ENCODE measurements at regions not wholly inside any gene's neighbourhood (a gene's known extent, or its start where the extent isn't known, plus 50 kb on each side); places are given as distances from the start of the nearest gene placed in this dataset.
"Not testable (repeated sequence)": the region's sequence is repeated elsewhere in the genome, so short reads cannot be mapped to it uniquely, and the experiment has no call there.

DNA sequence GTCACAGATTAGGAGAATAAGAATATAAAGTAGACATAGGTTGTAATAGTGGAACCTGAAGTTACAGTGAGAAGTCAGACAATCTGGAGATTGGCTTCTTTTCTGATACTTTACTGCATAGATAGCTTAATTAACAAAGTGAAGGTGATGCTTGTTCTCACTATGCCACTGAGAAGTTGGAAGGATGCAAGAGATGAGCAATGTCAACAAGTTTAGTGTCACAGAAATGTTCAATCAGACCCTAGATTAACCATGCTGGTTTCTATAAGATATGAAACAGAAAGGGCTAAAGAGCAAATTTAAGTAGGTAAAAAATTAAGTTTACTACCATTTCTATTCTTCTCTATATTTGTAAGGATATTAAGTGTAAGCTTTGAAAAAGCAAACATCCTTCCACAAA is 838.6 kb upstream of the SORCS1 start:
- no peak overlapping the region for H3K4me3 ChIP-seq (ENCODE audit: low read length)
- no peak for TF ChIP-seq ZNF274 (IDR thresholded peaks at IDR 0.05; ENCODE audit: low read depth, low read length)

DNA sequence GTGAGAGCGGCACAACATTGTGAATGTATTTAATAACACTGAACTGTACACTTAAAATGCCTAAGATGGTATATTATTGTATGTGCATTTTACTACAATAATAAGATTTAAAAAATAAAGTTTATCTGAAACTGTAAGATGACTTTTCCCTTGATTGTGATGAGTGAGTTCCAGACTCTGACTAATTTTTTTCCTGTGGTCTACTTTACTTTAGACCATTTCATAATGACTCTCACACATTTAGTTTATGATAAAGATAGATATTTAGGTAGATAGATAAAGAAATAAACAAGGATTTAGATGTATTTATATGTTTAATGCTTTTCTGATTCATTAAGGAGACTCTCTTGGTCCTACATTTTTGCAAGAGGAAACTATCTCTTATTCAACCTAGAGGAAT is 835.9 kb upstream of the SORCS1 start:
- no peak for TF ChIP-seq ZNF274 (IDR thresholded peaks at IDR 0.05; ENCODE audit: low read depth, low read length)
- H3K4me3 ChIP-seq (ENCODE audit: low read length) = no peak overlapping the region

DNA sequence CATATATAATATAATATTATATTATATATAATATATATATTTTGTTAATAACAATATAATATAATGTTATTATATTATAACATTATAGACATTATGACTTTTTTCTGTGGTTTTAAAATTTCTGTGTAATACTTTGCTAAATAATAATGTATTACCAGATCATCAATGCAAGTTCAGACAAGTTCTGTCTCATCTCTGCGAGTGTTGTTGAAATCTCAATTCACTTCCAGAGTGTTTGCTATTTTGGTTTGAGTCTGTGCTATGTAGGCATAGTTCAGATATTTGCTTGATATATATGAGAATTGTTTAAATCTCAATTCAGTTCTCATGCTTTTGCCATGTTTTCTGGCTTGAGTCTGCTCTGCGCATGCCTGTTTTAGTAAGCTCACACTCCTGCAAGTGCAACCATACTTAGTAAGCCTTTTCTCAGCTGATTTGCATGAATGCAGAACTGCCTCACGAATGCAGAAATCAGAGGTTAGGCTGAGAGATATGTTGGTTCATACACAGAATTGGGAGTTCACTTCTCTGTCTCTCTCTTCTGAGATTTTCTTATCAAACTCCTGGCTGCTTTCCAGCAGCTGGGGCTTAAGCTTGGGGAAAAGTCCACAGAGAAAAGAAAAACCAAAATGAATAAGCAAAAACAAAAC is 830.2 kb upstream of the SORCS1 start:
- no peak overlapping the region for H3K4me3 ChIP-seq (ENCODE audit: low read length)
- TF ChIP-seq ZNF274 (IDR thresholded peaks at IDR 0.05; ENCODE audit: low read depth, low read length) = no peak

DNA sequence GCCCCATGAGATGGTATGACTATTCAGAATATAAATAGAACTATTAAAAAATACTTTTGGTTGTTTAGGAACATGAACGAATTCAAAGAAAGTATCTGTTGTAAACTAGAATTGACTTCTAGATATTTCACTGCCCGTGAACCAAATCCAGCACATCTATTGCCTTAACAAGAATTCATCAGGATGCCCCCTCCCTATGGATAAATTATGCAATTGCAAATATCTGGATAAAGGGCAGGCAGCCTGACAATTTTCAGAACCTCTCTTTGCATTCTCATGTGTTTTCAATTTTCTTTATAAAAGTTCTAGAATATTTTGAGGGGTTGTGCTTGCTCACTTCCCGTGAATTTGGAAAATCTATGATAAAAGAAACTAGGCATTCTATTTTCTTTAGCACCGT is 822.1 kb upstream of the SORCS1 start:
- no peak overlapping the region for H3K4me3 ChIP-seq (ENCODE audit: low read length)
- TF ChIP-seq ZNF274 (IDR thresholded peaks at IDR 0.05; ENCODE audit: low read depth, low read length) = no peak

DNA sequence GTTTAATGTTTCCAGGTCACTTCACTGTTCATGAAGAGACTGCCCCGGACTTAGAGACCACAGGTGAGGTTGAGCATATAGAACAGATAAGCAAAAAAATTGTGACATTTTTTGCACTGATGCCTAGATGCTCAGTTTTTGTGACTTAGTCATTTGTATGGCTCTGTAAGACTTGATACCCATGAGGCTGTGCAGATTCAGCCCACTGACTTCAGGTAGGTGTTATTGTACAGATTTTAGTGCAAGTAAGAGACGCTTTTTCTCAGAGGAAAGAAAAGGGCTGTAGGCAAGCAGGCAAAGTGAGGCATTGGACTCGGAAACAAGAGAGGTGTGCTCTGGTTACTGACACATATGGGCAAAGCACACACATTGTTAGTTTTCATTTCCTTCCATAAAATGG is 820.1 kb upstream of the SORCS1 start:
- TF ChIP-seq ZNF274 (IDR thresholded peaks at IDR 0.05; ENCODE audit: low read depth, low read length) = no peak
- H3K4me3 ChIP-seq (ENCODE audit: low read length) = no peak overlapping the region

DNA sequence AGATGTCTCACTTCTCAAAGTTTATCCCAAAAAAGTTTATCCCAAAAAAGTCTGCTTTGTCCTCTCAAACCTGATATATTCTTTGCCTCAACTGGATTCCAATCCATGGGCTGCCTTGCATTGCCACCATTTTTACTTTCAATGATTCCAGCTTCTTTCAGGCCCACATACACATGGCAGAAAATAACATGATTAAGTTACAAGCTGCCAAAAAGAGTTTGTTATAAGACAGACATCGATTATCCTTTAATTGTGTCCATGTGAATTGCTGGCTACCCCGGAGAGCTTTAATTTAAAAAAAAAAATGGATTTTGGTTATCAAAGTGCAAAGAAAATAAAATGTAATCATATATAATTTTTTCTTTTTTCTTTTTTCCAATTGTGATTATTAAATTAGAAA is 819.6 kb upstream of the SORCS1 start:
- H3K4me3 ChIP-seq (ENCODE audit: low read length) = no peak overlapping the region
- no peak for TF ChIP-seq ZNF274 (IDR thresholded peaks at IDR 0.05; ENCODE audit: low read depth, low read length)

DNA sequence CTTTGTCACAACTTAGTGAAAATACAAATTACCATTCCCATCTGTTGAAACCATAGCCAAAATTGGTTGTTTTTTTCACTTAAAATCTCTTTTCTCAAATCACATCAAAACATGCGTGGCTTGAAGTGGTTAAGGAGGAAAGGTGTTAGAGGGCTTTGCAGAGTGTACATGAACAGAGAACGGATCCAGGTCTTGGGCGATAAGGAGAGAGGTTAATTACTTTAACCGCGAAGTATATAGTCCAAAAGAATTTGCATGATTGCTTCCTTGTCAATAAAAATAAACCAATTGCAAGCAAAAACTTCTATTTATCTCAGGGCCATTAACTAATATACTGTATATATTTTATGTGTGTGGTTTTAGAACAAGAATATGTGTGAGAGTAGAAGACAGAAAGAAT is 813.9 kb upstream of the SORCS1 start:
- H3K4me3 ChIP-seq (ENCODE audit: low read length) = no peak overlapping the region
- no peak for TF ChIP-seq ZNF274 (IDR thresholded peaks at IDR 0.05; ENCODE audit: low read depth, low read length)

DNA sequence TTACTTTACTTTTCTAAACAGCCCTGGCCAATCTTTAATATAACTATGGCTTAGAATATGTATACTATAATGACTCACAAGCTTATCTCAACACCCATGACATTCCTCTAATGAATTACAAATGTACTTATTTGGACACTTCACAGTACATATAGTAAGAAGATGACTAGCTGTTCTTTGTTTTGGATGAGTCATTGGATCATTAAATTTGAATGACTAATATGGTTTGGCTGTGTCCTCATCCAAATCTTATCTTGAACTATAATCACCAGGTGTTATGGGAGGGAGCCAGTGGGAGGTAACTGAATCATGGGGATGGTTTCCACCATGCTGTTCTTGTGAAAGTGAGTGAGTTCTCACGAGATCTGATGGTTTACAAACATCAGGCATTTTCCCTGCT is 807.5 kb upstream of the SORCS1 start:
- TF ChIP-seq ZNF274 (IDR thresholded peaks at IDR 0.05; ENCODE audit: low read depth, low read length) = no peak
- no peak overlapping the region for H3K4me3 ChIP-seq (ENCODE audit: low read length)

DNA sequence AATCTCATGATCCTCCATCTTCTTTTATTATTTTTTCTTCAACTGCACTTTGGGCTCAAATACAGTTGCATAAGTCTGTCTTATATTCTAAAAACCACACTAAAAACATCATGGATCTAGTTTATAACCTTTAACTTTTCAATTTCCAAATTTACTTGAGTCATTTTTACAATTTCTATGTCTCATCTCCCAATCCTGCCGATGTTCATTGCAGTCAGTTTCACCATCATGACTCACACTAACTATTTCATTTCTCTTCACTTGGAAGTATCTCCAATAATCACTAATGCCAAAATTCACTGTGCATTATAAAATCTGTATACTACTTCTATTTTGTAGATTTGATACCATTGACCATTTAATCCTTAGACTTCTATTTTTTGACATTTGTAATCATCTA is 806.9 kb upstream of the SORCS1 start:
- no peak for TF ChIP-seq ZNF274 (IDR thresholded peaks at IDR 0.05; ENCODE audit: low read depth, low read length)

DNA sequence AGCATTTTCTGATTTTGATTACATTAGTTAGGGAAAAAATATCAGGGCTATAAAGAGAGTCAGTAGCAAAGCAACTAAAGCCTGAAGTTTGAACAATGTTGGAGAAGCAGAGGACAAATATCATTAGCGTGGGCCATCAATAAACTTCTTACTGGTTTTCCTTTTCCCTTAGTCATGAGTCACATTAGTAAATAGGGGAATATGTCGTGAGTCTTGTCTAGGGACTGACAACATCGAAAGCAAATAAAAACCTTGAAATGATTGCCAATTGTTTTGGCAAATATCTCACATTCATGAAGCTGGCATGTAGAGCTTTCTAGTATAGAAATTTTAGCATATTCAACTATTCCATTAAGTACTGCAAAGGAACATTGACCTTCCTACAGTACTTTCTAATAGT is 806.0 kb upstream of the SORCS1 start:
- H3K4me3 ChIP-seq (ENCODE audit: low read length) = no peak overlapping the region

More for the DNA sequence above, 806.9 kb upstream of the SORCS1 start:
- H3K4me3 ChIP-seq (ENCODE audit: low read length) = no peak overlapping the region

DNA sequence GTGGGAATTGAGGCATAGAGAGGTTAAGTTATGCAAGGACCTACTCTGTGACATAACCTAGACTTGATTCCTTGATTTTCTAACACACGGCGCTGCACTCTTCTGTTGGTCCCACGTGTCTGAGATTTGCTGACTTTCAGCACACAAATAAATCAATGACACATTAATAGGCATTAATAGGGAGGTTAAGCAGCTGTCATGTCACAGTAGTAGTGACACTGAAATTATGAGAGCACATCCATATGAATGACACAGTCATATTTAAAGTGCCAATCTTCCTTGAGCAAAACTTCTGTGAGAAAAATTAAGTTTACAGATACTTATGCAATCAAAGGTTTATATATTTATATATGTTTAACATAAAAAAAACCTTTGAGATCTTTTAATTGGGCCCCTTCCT is 805.4 kb upstream of the SORCS1 start:
- no peak overlapping the region for H3K4me3 ChIP-seq (ENCODE audit: low read length)
- no peak for TF ChIP-seq ZNF274 (IDR thresholded peaks at IDR 0.05; ENCODE audit: low read depth, low read length)

More for the DNA sequence above, 806.0 kb upstream of the SORCS1 start:
- TF ChIP-seq ZNF274 (IDR thresholded peaks at IDR 0.05; ENCODE audit: low read depth, low read length) = no peak

DNA sequence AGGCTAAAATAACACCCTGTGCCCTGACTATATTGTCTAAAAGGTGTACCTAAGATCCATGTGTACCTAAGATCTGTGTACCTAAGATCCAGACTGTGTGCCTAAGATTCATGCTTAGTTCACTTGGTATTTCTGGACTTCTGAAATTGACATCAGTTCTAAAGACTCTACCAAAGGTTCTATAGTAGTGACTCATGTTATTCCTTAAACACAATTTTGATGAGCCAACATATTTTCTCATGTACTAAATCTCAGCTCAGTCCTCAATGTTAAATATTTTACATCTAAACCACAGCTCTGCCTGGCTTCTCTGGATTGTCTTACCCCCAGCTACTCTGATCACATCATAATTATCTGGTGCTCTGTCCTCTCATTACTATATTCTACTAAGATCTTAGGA is 802.3 kb upstream of the SORCS1 start:
- no peak for TF ChIP-seq ZNF274 (IDR thresholded peaks at IDR 0.05; ENCODE audit: low read depth, low read length)
- no peak overlapping the region for H3K4me3 ChIP-seq (ENCODE audit: low read length)

DNA sequence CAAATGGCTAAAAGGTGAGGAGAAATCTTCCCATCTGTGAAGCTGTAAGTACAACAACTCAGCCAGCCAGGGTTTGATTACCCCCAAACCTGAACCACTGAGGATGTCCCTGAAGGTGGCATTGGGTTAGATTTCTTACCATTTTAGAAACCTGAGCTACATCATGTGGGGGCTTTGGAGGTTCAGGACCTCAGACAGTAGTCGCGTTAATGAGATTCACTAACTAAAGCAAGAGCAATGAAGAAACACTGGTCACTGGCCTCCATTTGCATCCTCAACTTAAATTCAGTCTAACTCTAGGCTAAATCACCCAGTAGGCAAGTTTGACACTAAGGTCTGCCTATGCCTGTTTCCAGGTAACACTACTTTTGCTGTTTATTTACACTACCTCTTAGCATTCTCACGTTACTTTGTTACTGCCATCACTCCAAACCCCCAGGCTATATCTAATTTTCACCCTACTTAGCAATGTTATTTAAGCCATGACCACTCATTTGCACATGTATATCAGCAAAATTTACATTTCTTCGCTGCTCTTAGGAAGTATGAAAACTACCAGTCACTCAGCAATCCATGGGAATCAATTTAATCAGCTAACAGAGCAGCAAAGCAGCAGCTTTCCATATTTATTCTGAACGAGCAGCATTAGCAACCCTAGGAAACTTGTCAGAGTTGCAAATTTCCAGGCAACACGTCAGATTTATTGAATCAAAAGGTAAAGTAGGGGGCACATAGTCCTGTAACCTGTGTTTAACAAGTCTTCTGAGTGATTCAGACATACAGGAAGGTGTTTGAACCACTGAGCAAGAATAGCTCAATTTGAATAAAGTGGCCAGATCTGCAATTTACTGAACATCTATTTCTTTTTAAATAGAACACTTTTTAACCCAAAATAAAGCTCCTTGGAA is 788.4 kb upstream of the SORCS1 start:
- TF ChIP-seq ZNF274 (IDR thresholded peaks at IDR 0.05; ENCODE audit: low read depth, low read length) = no peak

DNA sequence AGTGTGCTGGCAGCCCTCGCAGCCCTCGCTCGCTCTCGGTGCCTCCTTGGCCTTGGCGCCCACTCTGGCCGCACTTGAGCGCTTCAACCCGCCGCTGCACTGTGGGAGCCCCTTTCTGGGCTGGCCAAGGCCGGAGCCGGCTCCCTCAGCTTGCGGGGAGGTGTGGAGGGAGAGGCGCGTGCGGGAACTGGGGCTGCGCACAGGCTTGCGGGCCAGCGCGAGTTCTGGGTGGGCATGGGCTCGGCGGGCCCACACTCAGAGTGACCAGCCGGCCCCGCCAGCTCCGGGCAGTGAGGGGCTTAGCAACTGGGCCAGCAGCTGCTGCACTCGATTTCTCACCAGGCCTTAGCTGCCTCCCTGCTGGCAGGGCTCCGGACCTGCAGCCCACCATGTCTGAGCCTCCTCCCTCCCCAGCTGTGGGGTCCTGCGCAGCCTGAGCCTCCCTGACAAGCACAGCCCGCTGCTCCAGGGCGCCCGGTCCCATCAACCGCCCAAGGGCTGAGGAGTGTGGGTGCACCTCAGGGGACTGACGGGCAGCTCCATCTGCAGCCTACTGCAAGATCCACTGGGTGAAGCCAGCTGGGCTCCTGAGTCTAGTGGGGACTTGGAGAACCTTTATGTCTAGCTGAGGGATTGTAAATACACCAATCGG is 786.0 kb upstream of the SORCS1 start:
- H3K4me3 ChIP-seq (ENCODE audit: low read length) = not testable (repeated sequence)

More for the DNA sequence above, 788.4 kb upstream of the SORCS1 start:
- no peak overlapping the region for H3K4me3 ChIP-seq (ENCODE audit: low read length)

DNA sequence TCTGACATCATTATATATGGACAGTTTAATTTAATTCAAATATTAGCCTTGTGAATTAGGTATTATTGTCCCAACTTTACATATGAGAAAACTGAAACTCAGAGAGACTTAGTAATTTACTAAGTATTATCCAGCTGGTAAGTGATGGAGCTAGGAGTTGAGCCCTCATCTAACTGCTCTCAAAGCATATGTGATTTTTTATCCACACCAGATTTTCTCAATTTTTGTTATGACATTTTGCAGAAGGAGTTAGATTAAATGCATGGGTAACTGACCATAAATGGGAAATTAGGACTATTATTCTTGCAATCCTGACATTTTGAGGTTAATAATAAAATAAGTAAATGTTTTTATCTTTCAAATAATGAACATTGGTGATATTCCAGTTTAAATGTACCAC is 778.3 kb upstream of the SORCS1 start:
- H3K4me3 ChIP-seq (ENCODE audit: low read length) = no peak overlapping the region
- no peak for TF ChIP-seq ZNF274 (IDR thresholded peaks at IDR 0.05; ENCODE audit: low read depth, low read length)

Measured in GM08714 (cell line).